Activated CD8-positive, alpha-beta memory T cell treated with anti-CD3 and anti-CD28 coated beads for 4 hours (primary cell): ENCODE measurements at regions not wholly inside any gene's neighbourhood (a gene's known extent, or its start where the extent isn't known, plus 50 kb on each side); places are given as distances from the start of the nearest gene placed in this dataset.

Source experiments
- DNase-seq, 2 donors: peaks; one replicate each; pipeline ENCODE4 v3.0.0-alpha.2; 2020; ENCODE audit warnings: low read depth in 2 of 2

- no peak for DNase-seq
Measured at GRCh38 chr2:145207884-145208283, 688.0 kb upstream of the ZEB2 start.

- DNase-seq, result no peak
Measured at GRCh38 chr2:145206496-145207281, 686.8 kb upstream of the ZEB2 start.

- no peak for DNase-seq
Measured at GRCh38 chr2:145203891-145204290, 684.0 kb upstream of the ZEB2 start.

- no peak for DNase-seq
Measured at GRCh38 chr2:145199827-145200706, 680.1 kb upstream of the ZEB2 start.

- no peak for DNase-seq
Measured at GRCh38 chr2:145199042-145199441, 679.1 kb upstream of the ZEB2 start.

GRCh38 chr2:145198555-145198954, 678.6 kb upstream of the ZEB2 start:
- DNase-seq, result no peak

- DNase-seq, result no peak
Measured at GRCh38 chr2:145197944-145198343, 678.0 kb upstream of the ZEB2 start.

GRCh38 chr2:145194673-145195072, 674.8 kb upstream of the ZEB2 start:
- no peak for DNase-seq

- no peak for DNase-seq
Measured at GRCh38 chr2:145190031-145190703, 670.2 kb upstream of the ZEB2 start.

GRCh38 chr2:145186303-145186702, 666.4 kb upstream of the ZEB2 start:
- DNase-seq, result no peak

- no peak for DNase-seq
Measured at GRCh38 chr2:145185696-145186095, 665.8 kb upstream of the ZEB2 start.

GRCh38 chr2:145184741-145185651, 665.1 kb upstream of the ZEB2 start:
- no peak for DNase-seq

GRCh38 chr2:145169285-145169684, 649.4 kb upstream of the ZEB2 start:
- DNase-seq, result no peak

GRCh38 chr2:145168091-145168490, 648.2 kb upstream of the ZEB2 start:
- DNase-seq, result no peak

GRCh38 chr2:145166731-145167302, 646.9 kb upstream of the ZEB2 start:
- DNase-seq, result no peak

- no peak for DNase-seq
Measured at GRCh38 chr2:145161656-145162055, 641.7 kb upstream of the ZEB2 start.

GRCh38 chr2:145160855-145161254, 640.9 kb upstream of the ZEB2 start:
- DNase-seq, result no peak

- no peak for DNase-seq
Measured at GRCh38 chr2:145159676-145160075, 639.8 kb upstream of the ZEB2 start.

- DNase-seq, result no peak
Measured at GRCh38 chr2:145157741-145158591, 638.0 kb upstream of the ZEB2 start.
